CD14-positive monocyte (primary cell): ENCODE measurements at regions not wholly inside any gene's neighbourhood (a gene's known extent, or its start where the extent isn't known, plus 50 kb on each side); places are given as distances from the start of the nearest gene placed in this dataset.

Experiments used
- DNase-seq, 3 donors: peaks; one replicate each; pipeline ENCODE4 v3.0.0-alpha.2; 2011 to 2022
- H2AFZ ChIP-seq: 2 replicates; pipeline ENCODE4 v1.6.0; 2012; ENCODE audit warnings: mild to moderate bottlenecking, low read depth, low read length, inconsistent platforms; ENCODE audit not compliant: insufficient read depth, poor library complexity, severe bottlenecking
- H3K27ac ChIP-seq, 2 donors: 1 replicate in 1 of 2; 2 replicates in 1 of 2; pipeline ENCODE4 v1.5.1; 2012 to 2013; ENCODE audit warnings: low read length in 2 of 2, control low read depth in 1 of 2, inconsistent platforms in 1 of 2, low read depth in 1 of 2, mild to moderate bottlenecking in 1 of 2
- H3K27me3 ChIP-seq, 2 donors: one replicate each; pipeline versions ENCODE4 v1.6.0 to v1.6.1; 2011 to 2013; ENCODE audit warnings: low read length in 2 of 2; ENCODE audit not compliant: control insufficient read depth in 2 of 2, insufficient read depth in 2 of 2
- H3K36me3 ChIP-seq, 2 donors: replicated peaks in 1 of 2; 1 replicate in 1 of 2; 2 replicates in 1 of 2; pipeline versions ENCODE4 v1.5.1 to v1.6.1; 2012 to 2013; ENCODE audit warnings: low read length in 2 of 2, control low read depth in 1 of 2, inconsistent platforms in 1 of 2, mild to moderate bottlenecking in 1 of 2; ENCODE audit not compliant: insufficient read depth in 2 of 2, control insufficient read depth in 1 of 2
- H3K4me1 ChIP-seq, 2 donors: 1 replicate in 1 of 2; 2 replicates in 1 of 2; pipeline versions ENCODE4 v1.5.1 to v1.6.1; 2012 to 2013; ENCODE audit warnings: low read length in 2 of 2, control low read depth in 1 of 2, inconsistent platforms in 1 of 2, mild to moderate bottlenecking in 1 of 2, moderate library complexity in 1 of 2; ENCODE audit not compliant: insufficient read depth in 2 of 2, control insufficient read depth in 1 of 2
- H3K4me2 ChIP-seq: replicated peaks from 2 replicates; pipeline ENCODE3; 2012; ENCODE audit warnings: low read length, moderate library complexity, mild to moderate bottlenecking; ENCODE audit not compliant: poor library complexity, severe bottlenecking; ENCODE audit errors: extremely low read depth
- H3K4me3 ChIP-seq, 3 experiments: fragments of 200-600 bp in 1 of 3; sonication (generic) in 1 of 3; replicated peaks in 1 of 3; 1 replicate in 2 of 3; 2 replicates in 1 of 3; pipeline ENCODE4 v1.5.1; 2011 to 2013; ENCODE audit warnings: low read length in 3 of 3, mild to moderate bottlenecking in 3 of 3, control low read depth in 2 of 3, low read depth in 2 of 3, inconsistent platforms in 1 of 3, moderate library complexity in 1 of 3
- H3K79me2 ChIP-seq: 2 replicates; pipeline ENCODE4 v1.6.0; 2012; ENCODE audit warnings: mild to moderate bottlenecking, control low read depth, inconsistent platforms, low read length, moderate library complexity; ENCODE audit not compliant: insufficient read depth
- H3K9ac ChIP-seq: 2 replicates; pipeline ENCODE4 v1.6.0; 2017; ENCODE audit warnings: low read length, mild to moderate bottlenecking; ENCODE audit not compliant: insufficient read depth, poor library complexity, severe bottlenecking
- H3K9me3 ChIP-seq, 2 donors: replicated peaks in 1 of 2; 1 replicate in 1 of 2; 2 replicates in 1 of 2; pipeline versions ENCODE4 v1.5.1 to v1.6.1; 2012 to 2013; ENCODE audit warnings: low read length in 2 of 2, control low read depth in 1 of 2; ENCODE audit not compliant: control insufficient read depth in 1 of 2, insufficient read depth in 1 of 2
- H4K20me1 ChIP-seq: 2 replicates; pipeline ENCODE4 v1.6.0; 2012; ENCODE audit warnings: mild to moderate bottlenecking, low read length, control low read depth, moderate library complexity; ENCODE audit not compliant: insufficient read depth
- H3K27ac Mint-ChIP-seq, 7 donors: one replicate each; pipeline ENCODE4 v1.8.0; 2020; ENCODE audit warnings: mild to moderate bottlenecking in 7 of 7, mixed read lengths in 7 of 7, moderate library complexity in 6 of 7, inconsistent platforms in 2 of 7
- H3K27me3 Mint-ChIP-seq, 3 donors: one replicate each; pipeline ENCODE4 v1.8.0; 2021 to 2022; ENCODE audit warnings: low read depth in 3 of 3, mild to moderate bottlenecking in 3 of 3, mixed read lengths in 3 of 3, moderate library complexity in 3 of 3, inconsistent platforms in 1 of 3
- H3K36me3 Mint-ChIP-seq, 2 donors: one replicate each; pipeline ENCODE4 v1.8.0; 2020; ENCODE audit warnings: mixed read lengths in 2 of 2, inconsistent platforms in 1 of 2, mild to moderate bottlenecking in 1 of 2
- H3K4me1 Mint-ChIP-seq: one replicate; pipeline ENCODE4 v1.8.0; 2020; ENCODE audit warnings: mild to moderate bottlenecking, mixed read lengths
- H3K4me3 Mint-ChIP-seq, 2 donors: one replicate each; pipeline ENCODE4 v1.8.0; 2020; ENCODE audit warnings: mild to moderate bottlenecking in 2 of 2, mixed read lengths in 2 of 2, moderate library complexity in 1 of 2
- H3K9me3 Mint-ChIP-seq, 7 donors: one replicate each; pipeline ENCODE4 v1.8.0; 2020 to 2022; ENCODE audit warnings: mixed read lengths in 7 of 7, mild to moderate bottlenecking in 6 of 7, moderate library complexity in 6 of 7, inconsistent platforms in 2 of 7
- CTCF ChIP-seq: fragments of 200-600 bp; IDR thresholded peaks from one replicate; pipeline ENCODE4 v1.8.0; 2022; ENCODE audit warnings: antibody characterized with exemption, mild to moderate bottlenecking
- WGBS: methylation state at CpG from one replicate; pipeline ENCODE4 v1.1.5; 2013; ENCODE audit warnings: missing lambda C conversion rate; ENCODE audit not compliant: insufficient coverage; 5-methylcytosine and 5-hydroxymethylcytosine counted together
- intact Hi-C, 2 donors: fragments of 100-400 bp; cut with micrococcal nuclease; formaldehyde crosslinking; loops; one replicate each; pipeline versions ENCODE4 v1.15.0 to v1.15.1; 2023

DNA sequence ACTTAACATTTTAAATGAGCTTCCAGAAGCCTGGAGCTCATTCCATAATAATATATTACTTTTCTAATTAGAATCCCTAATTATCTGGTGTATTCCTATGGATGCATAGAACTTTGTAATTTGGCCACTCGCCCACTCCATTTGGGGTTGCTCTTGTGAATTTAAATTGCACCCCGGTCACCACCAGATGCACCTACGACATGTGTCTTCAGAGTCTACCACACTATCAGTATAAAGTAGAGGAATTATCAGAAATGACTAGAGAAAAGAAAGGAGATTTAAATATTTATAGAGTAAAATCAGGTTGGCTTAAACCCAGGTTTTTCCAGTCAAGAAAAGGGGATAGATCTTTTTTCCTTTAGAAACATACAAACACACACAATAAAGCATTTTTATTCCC, 145.8 kb upstream of the DCN start:
- no peaks in the 10 kb centered on the region for H3K36me3 ChIP-seq
- intact Hi-C loops = no loop called here
- WGBS = no CpG with 5 or more reads among the region's 3 CpGs
- no peaks in the 10 kb centered on the region for H3K9me3 ChIP-seq
- H4K20me1 ChIP-seq = no peaks in the 10 kb centered on the region
- H3K79me2 ChIP-seq = no peaks in the 10 kb centered on the region
- no peak overlapping the region for H3K4me2 ChIP-seq
- H2AFZ ChIP-seq = no peak overlapping the region
- no peaks in the 10 kb centered on the region for H3K4me1 ChIP-seq
- H3K27ac Mint-ChIP-seq = no peak overlapping the region
- H3K27me3 Mint-ChIP-seq = no peaks in the 10 kb centered on the region
- H3K9ac ChIP-seq = no peak overlapping the region
- TF ChIP-seq CTCF = no peak
- H3K4me1 Mint-ChIP-seq = no peaks in the 10 kb centered on the region
- H3K4me3 Mint-ChIP-seq = no peak overlapping the region
- H3K4me3 ChIP-seq = no peak overlapping the region
- no peak overlapping the region for H3K27ac ChIP-seq
- H3K27me3 ChIP-seq = no peaks in the 10 kb centered on the region
- DNase-seq = no peak
- no peaks in the 10 kb centered on the region for H3K36me3 Mint-ChIP-seq
- no peaks in the 10 kb centered on the region for H3K9me3 Mint-ChIP-seq

DNA sequence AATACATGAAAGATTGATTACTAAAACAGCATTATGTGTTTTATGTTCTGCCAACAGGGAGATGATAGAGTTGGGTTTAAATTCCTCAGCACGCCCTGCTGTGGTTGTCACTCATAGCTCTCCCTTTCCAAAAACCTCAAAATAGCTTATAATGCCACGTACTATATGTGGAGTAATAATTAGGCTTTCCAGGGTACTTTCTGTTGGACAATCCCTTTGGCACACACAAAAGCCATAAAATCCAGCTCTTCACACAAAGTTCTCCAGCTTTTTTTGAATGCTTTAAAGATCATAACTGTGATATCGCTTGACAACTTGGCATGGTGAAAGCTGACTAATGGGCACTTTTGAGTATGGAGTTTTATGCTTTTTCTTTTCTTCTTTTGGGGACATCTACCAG, 145.3 kb upstream of the DCN start:
- no peaks in the 10 kb centered on the region for H3K4me1 ChIP-seq
- no peak for TF ChIP-seq CTCF
- no peak overlapping the region for H2AFZ ChIP-seq
- no peak overlapping the region for H3K9ac ChIP-seq
- H4K20me1 ChIP-seq = no peaks in the 10 kb centered on the region
- Mint-ChIP-seq H3K9me3 (no peaks in the 10 kb centered on the region), H3K27me3 (no peaks in the 10 kb centered on the region), H3K36me3 (no peaks in the 10 kb centered on the region), H3K4me3 (no peak overlapping the region), H3K27ac (no peak overlapping the region), H3K4me1 (no peaks in the 10 kb centered on the region)
- no peak overlapping the region for H3K4me3 ChIP-seq
- no peak overlapping the region for H3K4me2 ChIP-seq
- intact Hi-C loops = no loop called here
- WGBS = no CpG with 5 or more reads among the region's 3 CpGs
- DNase-seq = no peak
- H3K36me3 ChIP-seq = no peaks in the 10 kb centered on the region
- no peak overlapping the region for H3K27ac ChIP-seq
- no peaks in the 10 kb centered on the region for H3K79me2 ChIP-seq
- no peaks in the 10 kb centered on the region for H3K27me3 ChIP-seq
- no peaks in the 10 kb centered on the region for H3K9me3 ChIP-seq
